H1 (cell line): ENCODE measurements at regions not wholly inside any gene's neighbourhood (a gene's known extent, or its start where the extent isn't known, plus 50 kb on each side); places are given as distances from the start of the nearest gene placed in this dataset.

Source experiments
- CHD1 ChIP-seq: IDR thresholded peaks from 2 replicates; pipeline ENCODE4 v1.6.1; 2012; ENCODE audit warnings: low read depth, low read length, improper control_type of control experiment
- CHD7 ChIP-seq: fragments of 300-600 bp; sonication (generic); IDR thresholded peaks from 2 replicates; pipeline ENCODE4 v1.7.1; 2012; ENCODE audit warnings: low read length, moderate library complexity, mild to moderate bottlenecking, inconsistent platforms; ENCODE audit not compliant: insufficient replicate concordance
- CREB1 ChIP-seq: IDR thresholded peaks from 2 replicates; pipeline ENCODE4 v1.6.1; 2012; ENCODE audit warnings: inconsistent platforms
- SRF ChIP-seq: IDR thresholded peaks from 2 replicates; pipeline ENCODE4 v1.6.1; 2011; ENCODE audit warnings: mild to moderate bottlenecking, low read depth, low read length, moderate library complexity

- TF ChIP-seq CHD7 (no peak), CREB1 (no peak), SRF (no peak), CHD1 (no peak)
These were observed 66.1 kb upstream of the TYRP1 start (continued) for GRCh38 chr9:12627096-12627495.
